ENCODE measurements at regions not wholly inside any gene's neighbourhood (a gene's known extent, or its start where the extent isn't known, plus 50 kb on each side); places are given as distances from the start of the nearest gene placed in this dataset.

- no peak for TF ChIP-seq CTCF (IDR thresholded peaks at IDR 0.05 in 2 of 3, conservative IDR thresholded peaks at IDR 0.05 in 1 of 3; ENCODE audit: control insufficient read depth in 2 of 3, extremely low read depth in 1 of 3, insufficient read depth in 1 of 3, low read depth in 3 of 3, low read length in 3 of 3)
- TF ChIP-seq MAX (IDR thresholded peaks at IDR 0.05; ENCODE audit: low read depth, low read length), result no peak
- no peak for TF ChIP-seq RCOR1 (conservative IDR thresholded peaks at IDR 0.05; ENCODE audit: low read depth, low read length)
- TF ChIP-seq POLR2A (IDR thresholded peaks at IDR 0.05; ENCODE audit: low read depth, low read length), result no peak
Observed at GRCh38 chr20:11502671-11503070, 415.0 kb upstream of the BTBD3 start.

All from GM12878 (cell line).